ELF-1 (cell line): ENCODE measurements at regions not wholly inside any gene's neighbourhood (a gene's known extent, or its start where the extent isn't known, plus 50 kb on each side); places are given as distances from the start of the nearest gene placed in this dataset.

Source experiments
- DNase-seq: peaks from one replicate; pipeline ENCODE4 v3.0.0-alpha.2; 2016; ENCODE audit warnings: low read depth, low spot score

DNA sequence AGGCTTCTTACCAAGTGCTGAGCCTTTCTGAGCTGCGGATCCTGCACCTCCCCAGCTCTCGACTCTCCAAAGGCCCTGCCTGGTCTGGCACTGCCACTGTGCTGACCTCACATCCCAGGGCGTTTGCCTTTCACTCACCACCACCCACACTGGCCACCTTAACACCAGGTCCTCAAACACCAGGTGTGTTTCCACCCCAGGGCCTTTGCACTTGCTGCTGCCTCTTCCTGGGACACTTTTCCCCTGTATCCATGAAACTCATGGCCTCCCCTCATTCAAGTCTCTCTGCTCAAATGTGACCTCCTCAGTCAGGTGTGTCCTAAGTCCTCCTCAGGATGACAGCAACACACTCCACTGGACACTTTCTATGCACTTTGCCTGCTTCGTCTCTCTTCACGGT is 51.4 kb upstream of the ANO1 start:
- DNase-seq = no peak

DNA sequence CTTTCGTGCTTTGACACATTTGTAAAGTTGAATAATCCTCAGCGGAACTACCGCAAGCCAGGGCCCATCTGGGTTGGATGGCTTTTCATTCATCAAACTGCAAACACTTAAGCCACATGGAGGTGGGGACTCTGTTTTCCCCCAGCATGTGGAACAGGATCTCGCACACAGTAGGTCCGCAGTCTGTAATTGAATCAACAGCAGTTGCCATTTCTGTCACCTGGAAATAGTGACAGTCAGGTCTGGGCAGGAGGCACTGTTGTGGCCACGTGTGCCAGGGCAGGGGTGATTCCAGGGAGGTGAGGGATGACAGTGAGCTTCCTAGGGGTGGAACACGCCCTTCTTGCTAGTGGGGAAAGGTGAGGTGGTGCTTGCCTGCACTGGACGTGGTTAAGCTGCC is 50.7 kb upstream of the ANO1 start:
- DNase-seq = no peak

DNA sequence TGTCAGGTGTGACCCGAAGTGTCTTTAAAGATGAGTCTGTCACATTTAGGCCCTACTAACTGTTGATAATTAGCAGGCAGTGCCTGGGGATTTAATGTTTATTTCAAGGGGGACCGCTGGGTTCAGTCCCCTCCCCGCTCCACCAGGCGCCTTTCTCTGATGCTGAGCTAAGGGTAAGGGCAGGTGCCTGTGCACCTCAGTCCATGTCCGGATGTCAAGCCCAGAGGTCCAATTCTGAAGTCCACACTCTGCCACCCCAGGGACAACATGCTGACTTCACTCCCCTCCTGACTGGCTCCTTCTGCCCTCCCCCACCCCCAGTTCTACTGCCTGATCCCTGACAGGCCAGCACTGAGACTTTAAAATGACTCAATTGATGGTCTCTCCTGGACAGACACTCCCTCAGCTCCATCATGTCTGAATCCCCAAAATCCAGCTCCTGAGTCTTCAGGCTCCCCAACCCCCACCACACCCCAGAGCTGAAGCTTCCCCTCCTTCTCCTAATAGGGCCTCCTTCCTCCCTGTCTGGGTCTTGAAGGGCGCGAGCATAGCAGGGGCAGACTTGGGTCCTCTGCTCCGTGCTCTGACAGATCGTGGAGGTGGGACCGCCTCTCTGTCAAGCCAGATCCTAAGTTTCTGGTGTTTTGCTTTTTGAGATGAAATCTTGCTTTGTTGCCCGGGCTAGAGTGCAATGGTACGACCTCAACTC is 49.8 kb upstream of the ANO1 start:
- DNase-seq = no peak
